ENCODE measurements at regions not wholly inside any gene's neighbourhood (a gene's known extent, or its start where the extent isn't known, plus 50 kb on each side); places are given as distances from the start of the nearest gene placed in this dataset.

GRCh38 chr13:76266561-76266960 lies 619.6 kb downstream of the KCTD12 start:
- TF ChIP-seq MYC (IDR thresholded peaks at IDR 0.05; ENCODE audit: low read depth, low read length) (no peak), POLR2A (IDR thresholded peaks at IDR 0.05; ENCODE audit: low read depth, low read length) (no peak), CTCF (IDR thresholded peaks at IDR 0.05; ENCODE audit: extremely low read depth in 1 of 2, insufficient read depth in 1 of 2, low read depth in 1 of 2, low read length in 2 of 2) (no peak), GATA2 (IDR thresholded peaks at IDR 0.05; ENCODE audit: insufficient read depth, insufficient read length, low read depth, low read length) (no peak), EZH2 (IDR thresholded peaks at IDR 0.05; ENCODE audit: borderline replicate concordance, low read depth, low read length, severe bottlenecking) (no peak), JUN (IDR thresholded peaks at IDR 0.05; ENCODE audit: borderline replicate concordance, insufficient read depth, insufficient read length, low read depth) (peak; percentile 28)
- TF ChIP-seq, protein P1, sequence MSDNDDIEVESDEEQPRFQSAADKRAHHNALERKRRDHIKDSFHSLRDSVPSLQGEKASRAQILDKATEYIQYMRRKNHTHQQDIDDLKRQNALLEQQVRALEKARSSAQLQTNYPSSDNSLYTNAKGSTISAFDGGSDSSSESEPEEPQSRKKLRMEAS (IDR thresholded peaks at IDR 0.05; ENCODE audit: insufficient read depth, insufficient read length): no peak

All from endothelial cell of umbilical vein (primary cell).